ENCODE measurements at regions not wholly inside any gene's neighbourhood (a gene's known extent, or its start where the extent isn't known, plus 50 kb on each side); places are given as distances from the start of the nearest gene placed in this dataset.

DNA sequence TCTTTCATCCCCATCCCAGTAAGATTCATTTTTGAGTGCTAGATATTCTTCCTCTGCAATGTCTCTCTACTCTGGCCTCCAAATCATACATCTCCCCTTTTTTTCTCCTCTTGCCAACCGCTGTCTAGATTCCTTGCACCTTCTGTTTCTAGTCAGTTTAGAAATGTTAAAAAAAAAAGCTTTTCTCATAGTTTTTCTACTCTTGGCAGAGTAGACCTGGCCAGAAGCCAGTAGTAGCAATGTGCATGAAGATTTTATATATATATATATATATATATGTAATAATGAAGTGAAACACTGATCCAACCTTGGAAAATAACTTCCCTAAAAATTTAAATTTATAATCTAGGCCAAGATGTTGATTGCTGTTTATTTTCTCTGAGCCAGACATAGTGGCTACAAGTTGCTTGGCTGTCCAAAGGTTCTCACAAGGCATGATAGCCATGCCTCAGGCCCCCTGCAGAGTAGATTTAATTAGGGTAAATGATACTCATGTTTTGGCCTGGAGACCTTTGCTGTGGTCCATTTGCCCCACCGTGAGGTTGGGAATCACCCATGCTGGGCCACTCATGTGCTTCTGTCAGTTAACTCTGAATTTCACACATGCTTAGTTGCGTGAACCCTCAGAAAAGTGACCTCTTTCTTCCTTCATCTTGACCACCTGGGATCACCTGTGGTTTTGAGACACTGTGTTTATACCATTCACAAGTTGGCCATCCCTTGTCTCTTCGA lies 103.4 kb upstream of the KCNE2 start:
- TF ChIP-seq CTCF (IDR thresholded peaks at IDR 0.05; ENCODE audit: low read length) (no peak), EZH2 (IDR thresholded peaks at IDR 0.05; ENCODE audit: borderline replicate concordance, low read length) (no peak)
- H3K9me3 ChIP-seq (ENCODE audit: low read length) = no peaks in the 10 kb centered on the region
- no peak overlapping the region for H3K4me2 ChIP-seq (ENCODE audit: low read length)
- H4K20me1 ChIP-seq (ENCODE audit: insufficient read depth, low read length) = no peaks in the 10 kb centered on the region
- H3K36me3 ChIP-seq (ENCODE audit: insufficient read depth, low read length) = no peaks in the 10 kb centered on the region
- H3K9ac ChIP-seq (ENCODE audit: low read length) = no peak overlapping the region
- H3F3A ChIP-seq (ENCODE audit: insufficient read depth, low read length) = no peaks in the 10 kb centered on the region
- no peak overlapping the region for H2AFZ ChIP-seq (ENCODE audit: low read length)
- H3K79me2 ChIP-seq (ENCODE audit: insufficient read depth, low read length) = no peaks in the 10 kb centered on the region
- no peaks in the 10 kb centered on the region for H3K9me2 ChIP-seq (ENCODE audit: low read depth, low read length)
- no peaks in the 10 kb centered on the region for H3K4me1 ChIP-seq (ENCODE audit: insufficient read depth, low read length, severe bottlenecking)
- H3K4me3 ChIP-seq (ENCODE audit: low read depth, low read length, poor library complexity, severe bottlenecking) = no peak overlapping the region
- no peak overlapping the region for H3K27ac ChIP-seq (ENCODE audit: low read depth, low read length, poor library complexity, severe bottlenecking)
- peaks cover 5% of the 10 kb centered on the region; the same call in 1 of the 2 replicates for H3K27me3 ChIP-seq (ENCODE audit: insufficient read depth, low read length)

DNA sequence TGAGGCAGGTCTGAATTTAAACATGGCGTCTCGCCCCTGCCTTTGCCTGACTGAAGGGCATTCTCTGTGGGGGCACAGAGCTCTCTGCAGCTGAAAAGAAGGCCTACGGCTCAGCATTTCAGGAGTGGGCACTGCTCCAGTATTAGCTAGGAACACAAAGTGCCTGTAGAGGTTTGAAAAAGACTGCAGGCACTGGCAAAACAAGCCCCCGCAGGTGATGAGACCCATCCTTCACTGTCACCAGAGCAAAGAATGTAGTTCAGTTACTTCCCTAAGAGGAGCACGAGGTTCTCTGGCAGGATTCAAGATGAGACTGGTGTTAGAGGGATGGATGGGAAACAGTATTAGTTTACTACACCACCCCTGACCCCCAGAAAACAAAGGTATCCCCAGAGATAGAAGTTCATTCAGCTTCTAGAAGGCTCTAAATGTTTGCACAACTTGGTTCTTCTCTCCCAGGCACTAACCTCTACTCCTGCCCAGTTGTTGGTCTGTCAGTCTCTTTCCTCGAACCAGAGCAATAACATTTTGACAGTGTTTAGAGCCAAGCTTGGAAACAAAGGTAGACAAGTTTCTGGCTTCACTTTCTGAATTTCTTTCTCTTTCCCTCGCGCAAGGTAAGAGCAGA lies 101.9 kb upstream of the KCNE2 start:
- Histone ChIP-seq H3K4me2 (ENCODE audit: low read length) (no peak overlapping the region), H3K4me1 (ENCODE audit: insufficient read depth, low read length, severe bottlenecking) (no peaks in the 10 kb centered on the region)

GRCh38 chr21:34262469-34262845 lies 101.3 kb upstream of the KCNE2 start:
- Histone ChIP-seq H3K9me3 (ENCODE audit: low read length) (no peaks in the 10 kb centered on the region), H2AFZ (ENCODE audit: low read length) (no peak overlapping the region), H3K27me3 (ENCODE audit: insufficient read depth, low read length) (peaks cover 5% of the 10 kb centered on the region; the same call in 1 of the 2 replicates), H3K4me3 (ENCODE audit: low read depth, low read length, poor library complexity, severe bottlenecking) (no peak overlapping the region), H3K9ac (ENCODE audit: low read length) (no peak overlapping the region), H3F3A (ENCODE audit: insufficient read depth, low read length) (no peaks in the 10 kb centered on the region), H3K36me3 (ENCODE audit: insufficient read depth, low read length) (no peaks in the 10 kb centered on the region), H3K9me2 (ENCODE audit: low read depth, low read length) (no peaks in the 10 kb centered on the region), H3K4me2 (ENCODE audit: low read length) (no peak overlapping the region), H3K79me2 (ENCODE audit: insufficient read depth, low read length) (no peaks in the 10 kb centered on the region), H3K4me1 (ENCODE audit: insufficient read depth, low read length, severe bottlenecking) (no peaks in the 10 kb centered on the region), H3K27ac (ENCODE audit: low read depth, low read length, poor library complexity, severe bottlenecking) (no peak overlapping the region), H4K20me1 (ENCODE audit: insufficient read depth, low read length) (no peaks in the 10 kb centered on the region)
- no peak for TF ChIP-seq EZH2 (IDR thresholded peaks at IDR 0.05; ENCODE audit: borderline replicate concordance, low read length)
- TF ChIP-seq CTCF (IDR thresholded peaks at IDR 0.05; ENCODE audit: low read length) = no peak

More for the DNA sequence above, 101.9 kb upstream of the KCNE2 start:
- no peaks in the 10 kb centered on the region for H4K20me1 ChIP-seq (ENCODE audit: insufficient read depth, low read length)
- H3K4me3 ChIP-seq (ENCODE audit: low read depth, low read length, poor library complexity, severe bottlenecking) = no peak overlapping the region
- H3K79me2 ChIP-seq (ENCODE audit: insufficient read depth, low read length) = no peaks in the 10 kb centered on the region
- H3F3A ChIP-seq (ENCODE audit: insufficient read depth, low read length) = no peaks in the 10 kb centered on the region
- no peak overlapping the region for H2AFZ ChIP-seq (ENCODE audit: low read length)
- no peak overlapping the region for H3K9ac ChIP-seq (ENCODE audit: low read length)
- no peaks in the 10 kb centered on the region for H3K36me3 ChIP-seq (ENCODE audit: insufficient read depth, low read length)
- no peak overlapping the region for H3K27ac ChIP-seq (ENCODE audit: low read depth, low read length, poor library complexity, severe bottlenecking)
- no peaks in the 10 kb centered on the region for H3K9me3 ChIP-seq (ENCODE audit: low read length)
- TF ChIP-seq EZH2 (IDR thresholded peaks at IDR 0.05; ENCODE audit: borderline replicate concordance, low read length) = no peak
- no peak for TF ChIP-seq CTCF (IDR thresholded peaks at IDR 0.05; ENCODE audit: low read length)
- no peaks in the 10 kb centered on the region for H3K9me2 ChIP-seq (ENCODE audit: low read depth, low read length)
- peaks cover 5% of the 10 kb centered on the region; the same call in 1 of the 2 replicates for H3K27me3 ChIP-seq (ENCODE audit: insufficient read depth, low read length)
